Neutrophil (primary cell): ENCODE measurements at regions not wholly inside any gene's neighbourhood (a gene's known extent, or its start where the extent isn't known, plus 50 kb on each side); places are given as distances from the start of the nearest gene placed in this dataset.

Experiments
- H3K27ac ChIP-seq: fragments of 200-600 bp; sonication (generic); 2 replicates; pipeline ENCODE4 v1.5.1; 2016; ENCODE audit warnings: mild to moderate bottlenecking, moderate library complexity
- H3K27me3 ChIP-seq: fragments of 200-600 bp; sonication (generic); 2 replicates; pipeline ENCODE4 v1.6.0; 2016; ENCODE audit warnings: mild to moderate bottlenecking
- H3K36me3 ChIP-seq: fragments of 200-600 bp; sonication (generic); 2 replicates; pipeline ENCODE4 v1.5.1; 2017
- H3K4me1 ChIP-seq, 2 experiments: fragments of 200-600 bp in 1 of 2; sonication (generic) in 1 of 2; 1 replicate in 1 of 2; 2 replicates in 1 of 2; pipeline versions ENCODE4 v1.5.1 to v1.6.1; 2013 to 2016; ENCODE audit warnings: low read depth in 1 of 2, low read length in 1 of 2, mild to moderate bottlenecking in 1 of 2, moderate library complexity in 1 of 2; ENCODE audit not compliant: control insufficient read depth in 1 of 2, insufficient read depth in 1 of 2
- H3K4me3 ChIP-seq, 2 experiments: fragments of 200-600 bp in 1 of 2; sonication (generic) in 1 of 2; 1 replicate in 1 of 2; 2 replicates in 1 of 2; pipeline ENCODE4 v1.5.1; 2013 to 2016; ENCODE audit warnings: low read depth in 1 of 2, low read length in 1 of 2, mild to moderate bottlenecking in 1 of 2, moderate library complexity in 1 of 2
- H3K9me3 ChIP-seq: fragments of 200-600 bp; sonication (generic); 2 replicates; pipeline ENCODE4 v1.5.1; 2016
- CTCF ChIP-seq: fragments of 200-600 bp; sonication (generic); IDR thresholded peaks from 2 replicates; pipeline ENCODE4 v1.5.1; 2016; ENCODE audit warnings: antibody characterized with exemption

- no peaks in the 10 kb centered on the region for H3K27me3 ChIP-seq
- H3K4me3 ChIP-seq: no peak overlapping the region
- TF ChIP-seq CTCF: no peak
- H3K36me3 ChIP-seq: no peaks in the 10 kb centered on the region
- H3K27ac ChIP-seq: no peak overlapping the region
- no peaks in the 10 kb centered on the region for H3K4me1 ChIP-seq
- H3K9me3 ChIP-seq: no peaks in the 10 kb centered on the region
These were observed 231.7 kb upstream of the SATB1 start for GRCh38 chr3:18656866-18657265.

- no peaks in the 10 kb centered on the region for H3K36me3 ChIP-seq
- no peaks in the 10 kb centered on the region for H3K27me3 ChIP-seq
- H3K9me3 ChIP-seq: no peaks in the 10 kb centered on the region
- H3K4me3 ChIP-seq: no peak overlapping the region
- H3K4me1 ChIP-seq: no peaks in the 10 kb centered on the region
- TF ChIP-seq CTCF: no peak
- H3K27ac ChIP-seq: no peak overlapping the region
These were observed 231.3 kb upstream of the SATB1 start for GRCh38 chr3:18656410-18656809.

- Histone ChIP-seq H3K36me3 (no peaks in the 10 kb centered on the region), H3K4me1 (no peaks in the 10 kb centered on the region), H3K27me3 (no peaks in the 10 kb centered on the region), H3K9me3 (no peaks in the 10 kb centered on the region), H3K4me3 (no peak overlapping the region), H3K27ac (no peak overlapping the region)
- TF ChIP-seq CTCF: no peak
These were observed 230.7 kb upstream of the SATB1 start for GRCh38 chr3:18655827-18656226.

GRCh38 chr3:18652781-18653180 lies 227.6 kb upstream of the SATB1 start:
- TF ChIP-seq CTCF: no peak
- Histone ChIP-seq H3K9me3 (no peaks in the 10 kb centered on the region), H3K27me3 (no peaks in the 10 kb centered on the region), H3K27ac (no peak overlapping the region), H3K4me3 (no peak overlapping the region), H3K4me1 (no peaks in the 10 kb centered on the region), H3K36me3 (no peaks in the 10 kb centered on the region)

- no peaks in the 10 kb centered on the region for H3K4me1 ChIP-seq
- no peaks in the 10 kb centered on the region for H3K9me3 ChIP-seq
These were observed 225.6 kb upstream of the SATB1 start for GRCh38 chr3:18650731-18651130.

More at GRCh38 chr3:18650731-18651130, 225.6 kb upstream of the SATB1 start:
- TF ChIP-seq CTCF: no peak
- H3K27me3 ChIP-seq: no peaks in the 10 kb centered on the region
- H3K27ac ChIP-seq: no peak overlapping the region
- H3K4me3 ChIP-seq: no peak overlapping the region
- no peaks in the 10 kb centered on the region for H3K36me3 ChIP-seq
